ENCODE measurements at regions not wholly inside any gene's neighbourhood (a gene's known extent, or its start where the extent isn't known, plus 50 kb on each side); places are given as distances from the start of the nearest gene placed in this dataset.
"Not testable (repeated sequence)": the region's sequence is repeated elsewhere in the genome, so short reads cannot be mapped to it uniquely, and the experiment has no call there.

DNA sequence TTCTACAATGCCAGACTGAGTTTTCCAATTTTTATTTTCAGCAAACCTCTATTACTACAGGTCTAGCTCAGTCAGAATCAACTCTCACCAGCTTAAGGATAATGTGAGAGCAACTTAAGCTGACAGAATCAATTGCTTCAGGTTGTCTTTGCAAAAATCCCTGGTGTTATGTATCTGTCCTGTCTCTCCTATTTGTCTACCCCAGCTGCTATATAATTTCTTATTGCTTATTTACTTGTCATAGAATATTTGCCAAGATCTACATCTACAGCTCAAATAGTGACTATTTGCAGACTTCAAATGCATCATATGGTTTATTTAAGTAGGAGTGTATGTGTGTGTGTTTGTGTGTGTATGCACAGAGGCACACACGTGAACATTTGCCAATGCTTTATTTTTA lies 54.1 kb downstream of the FOXG1 start:
- no peak for DNase-seq (ENCODE audit: low read depth)

DNA sequence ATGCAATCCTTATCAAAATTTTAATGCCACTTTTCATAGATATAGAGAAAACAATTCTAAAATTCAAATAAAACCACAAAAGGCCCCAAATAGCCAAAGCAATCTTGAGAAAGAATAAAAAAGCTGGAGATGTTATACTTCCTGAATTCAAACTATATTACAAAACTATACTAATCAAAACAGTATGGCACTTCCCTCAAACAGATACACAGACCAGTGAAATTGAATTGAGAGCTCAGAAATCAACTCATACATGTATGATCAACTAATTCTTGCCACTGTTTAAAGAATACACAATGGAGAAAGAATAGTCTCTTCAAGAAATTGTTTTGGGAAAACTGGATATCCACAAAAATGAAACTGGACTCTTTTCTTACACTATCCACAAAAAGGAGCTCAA lies 55.4 kb downstream of the FOXG1 start:
- no peak for DNase-seq (ENCODE audit: low read depth)

DNA sequence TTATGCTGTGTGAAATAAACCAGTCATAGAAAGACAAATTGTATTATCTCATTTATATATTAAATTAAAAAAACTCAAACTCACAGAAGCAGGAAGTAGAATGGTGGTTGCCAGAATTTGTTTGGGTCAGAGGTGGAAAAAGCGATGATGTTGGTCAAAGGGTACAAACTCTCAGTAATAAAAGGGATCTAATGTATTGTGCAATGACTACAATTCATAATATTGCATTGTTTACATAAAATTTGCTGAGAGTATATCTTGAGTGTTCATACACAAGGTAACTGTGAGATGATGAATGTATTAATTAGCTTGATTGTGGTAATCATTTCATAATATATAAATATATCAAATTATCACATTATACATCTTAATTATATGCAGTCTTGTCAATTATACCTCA lies 56.7 kb downstream of the FOXG1 start:
- no peak for DNase-seq (ENCODE audit: low read depth)

DNA sequence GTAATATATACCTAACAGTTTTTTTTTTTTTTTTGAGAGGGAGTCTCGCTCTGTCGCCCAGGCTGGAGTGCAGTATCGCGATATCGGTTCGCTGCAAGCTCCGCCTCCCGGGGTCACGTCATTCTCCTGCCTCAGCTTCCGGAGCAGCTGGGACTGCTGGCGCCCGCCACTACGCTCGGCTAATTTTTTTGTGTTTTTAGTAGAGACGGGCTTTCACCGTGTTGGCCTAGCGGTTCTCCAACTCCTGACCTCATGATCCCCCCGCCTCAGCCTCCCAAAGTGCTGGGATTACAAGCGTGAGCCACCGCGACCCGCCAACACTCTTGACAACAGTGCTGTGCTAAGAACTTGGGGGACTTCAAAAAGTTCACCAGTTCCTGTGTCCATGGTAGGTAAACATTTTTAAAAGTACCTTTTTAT lies 63.5 kb downstream of the FOXG1 start:
- peak; percentile 23 for DNase-seq (ENCODE audit: low read depth)

DNA sequence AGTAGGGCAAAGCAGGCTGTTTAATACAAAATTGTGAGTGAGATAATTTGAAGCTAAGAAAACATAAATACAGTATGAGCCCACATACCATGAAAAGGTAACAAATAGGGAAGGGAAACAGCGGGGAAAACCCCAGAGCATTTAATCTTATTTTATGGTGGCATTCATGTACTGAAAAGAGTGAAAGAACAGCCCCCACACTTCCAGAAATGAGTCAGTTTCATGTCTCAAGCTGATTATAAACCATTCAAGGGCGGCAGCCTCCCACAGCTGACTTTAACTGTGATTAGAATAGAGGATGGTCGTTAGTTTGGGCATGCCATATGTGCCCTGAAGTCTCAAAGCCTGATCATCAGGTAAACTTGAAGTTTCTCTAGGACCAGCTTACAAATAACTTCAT lies 64.5 kb downstream of the FOXG1 start:
- peak; percentile 15 for DNase-seq (ENCODE audit: low read depth)

DNA sequence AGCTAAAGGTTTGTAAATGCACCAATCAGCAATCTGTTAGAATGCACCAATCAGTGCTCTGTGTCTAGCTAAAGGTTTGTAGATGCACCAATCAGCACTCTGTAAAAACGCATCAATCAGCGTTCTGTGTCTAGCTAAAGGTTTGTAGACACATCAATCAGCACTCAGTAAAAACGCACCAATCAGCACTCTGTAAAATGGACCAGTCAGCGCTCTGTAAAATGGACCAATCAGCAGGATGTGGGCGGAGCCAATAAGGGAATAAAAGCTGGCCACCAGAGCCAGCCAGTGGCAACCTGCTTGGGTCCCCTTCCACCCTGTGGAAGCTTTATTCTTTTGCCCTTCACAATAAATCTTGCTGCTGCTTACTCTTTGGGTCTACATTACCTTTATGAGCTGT lies 76.0 kb downstream of the FOXG1 start:
- not testable (repeated sequence) for DNase-seq (ENCODE audit: low read depth)

DNA sequence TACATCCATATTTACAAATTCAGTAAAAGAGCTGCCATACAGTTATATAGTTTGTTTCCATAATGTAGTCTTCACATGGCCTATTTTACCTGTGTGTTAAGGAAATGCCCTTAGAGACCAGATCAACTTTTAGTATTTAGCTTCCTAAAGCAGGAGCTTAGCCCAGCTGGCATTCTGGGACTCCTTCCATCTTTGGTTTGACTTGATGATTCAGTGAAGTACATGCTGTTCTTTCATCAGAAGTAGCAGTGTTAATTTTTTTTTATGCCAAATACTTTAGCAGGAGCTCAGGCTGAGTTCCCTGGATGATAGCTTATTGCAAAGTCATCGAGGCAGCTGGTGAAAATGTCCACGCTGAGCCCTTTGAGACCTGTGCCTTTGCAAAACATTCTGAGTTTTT lies 101.0 kb downstream of the FOXG1 start:
- peak; percentile 37 for DNase-seq (ENCODE audit: low read depth)

DNA sequence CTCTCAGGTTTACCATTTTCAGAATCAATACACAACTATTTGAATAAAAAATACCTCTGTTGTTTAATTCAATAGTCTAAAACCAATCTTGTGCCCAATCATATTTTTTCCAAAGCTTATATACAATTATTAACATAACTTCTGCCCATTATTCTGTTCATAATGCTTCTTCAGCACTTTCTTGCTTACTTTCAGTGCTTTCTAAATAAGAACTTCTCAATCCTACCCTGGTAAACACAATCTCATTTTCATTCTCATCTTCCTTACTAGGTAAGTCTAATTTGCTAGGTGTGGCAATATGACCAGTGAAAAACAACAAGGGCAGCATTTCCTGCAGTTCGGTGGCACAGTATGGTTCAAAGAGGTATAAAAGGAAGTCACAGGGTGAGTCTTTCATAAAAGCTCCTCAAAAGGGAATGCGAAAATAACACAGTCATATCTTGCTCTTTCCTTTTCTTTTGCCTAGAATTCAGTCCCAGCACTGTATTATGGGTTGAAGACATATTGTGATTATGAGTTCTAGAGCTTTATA lies 103.5 kb downstream of the FOXG1 start:
- no peak for DNase-seq (ENCODE audit: low read depth)

DNA sequence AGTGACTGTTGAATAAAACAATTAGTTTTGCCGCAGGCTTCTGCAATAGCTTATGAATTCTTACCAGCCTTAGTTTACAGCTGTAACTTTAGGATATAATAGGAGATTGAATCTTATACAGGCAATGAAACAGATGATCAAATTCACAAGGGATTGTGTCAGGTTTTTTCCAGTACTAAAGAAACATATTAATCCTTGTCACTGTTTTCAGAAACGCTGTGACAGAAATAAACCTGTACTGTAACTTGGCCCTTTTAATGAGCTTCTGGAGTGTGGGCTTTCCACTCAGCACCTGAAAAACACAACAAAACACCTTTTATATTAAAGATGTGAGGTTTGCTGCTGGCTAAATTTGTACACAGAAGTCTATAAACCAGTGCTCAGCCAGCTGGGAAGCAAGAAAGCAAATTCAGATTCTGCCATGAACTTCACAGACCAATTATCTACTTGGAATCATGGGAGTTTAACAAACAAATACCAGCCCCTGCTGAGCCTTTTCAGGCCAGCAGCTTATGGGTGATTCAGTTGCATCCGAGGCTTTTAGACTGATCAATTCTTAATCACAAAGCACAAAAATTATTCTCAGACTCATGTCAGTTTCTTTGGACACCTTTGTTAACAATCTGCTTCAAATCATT lies 109.5 kb downstream of the FOXG1 start:
- DNase-seq (ENCODE audit: low read depth): no peak

DNA sequence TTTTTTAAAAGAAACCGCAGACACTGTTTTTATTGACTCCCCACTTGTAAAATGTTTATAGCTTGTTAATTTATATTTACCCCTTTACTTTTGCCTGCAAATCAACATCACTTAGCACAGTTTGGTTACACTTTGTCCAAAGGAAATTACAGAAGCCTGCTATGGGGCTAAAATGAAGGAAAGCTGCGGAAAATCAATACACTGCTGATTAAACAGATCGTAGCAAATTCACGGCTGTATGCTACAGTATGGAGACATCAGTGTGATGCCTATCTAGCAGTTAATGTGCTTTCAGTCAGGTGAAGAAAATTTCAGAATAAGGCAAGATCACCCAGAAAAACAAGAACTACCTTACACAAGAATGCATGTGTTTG lies 110.0 kb downstream of the FOXG1 start:
- no peak for DNase-seq (ENCODE audit: low read depth)

DNA sequence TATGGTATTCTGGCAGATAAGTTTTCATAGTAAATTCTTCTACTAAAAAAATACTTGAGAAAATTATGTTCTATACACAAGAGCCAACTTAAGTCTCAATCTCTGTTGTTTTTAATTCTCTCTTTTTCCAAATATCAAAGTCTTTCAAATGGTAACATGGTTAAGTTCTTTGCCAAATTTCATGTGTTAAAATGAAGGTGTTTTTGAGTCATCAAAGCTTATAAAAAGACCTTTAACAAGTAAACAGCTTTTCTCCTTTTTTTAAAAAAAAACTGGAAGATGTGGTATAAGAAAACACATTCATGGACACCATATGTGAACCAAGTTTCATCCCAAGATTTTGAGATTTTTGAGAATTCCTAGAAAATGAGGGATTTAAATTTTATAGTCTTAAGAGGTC lies 111.3 kb downstream of the FOXG1 start:
- DNase-seq (ENCODE audit: low read depth): no peak

DNA sequence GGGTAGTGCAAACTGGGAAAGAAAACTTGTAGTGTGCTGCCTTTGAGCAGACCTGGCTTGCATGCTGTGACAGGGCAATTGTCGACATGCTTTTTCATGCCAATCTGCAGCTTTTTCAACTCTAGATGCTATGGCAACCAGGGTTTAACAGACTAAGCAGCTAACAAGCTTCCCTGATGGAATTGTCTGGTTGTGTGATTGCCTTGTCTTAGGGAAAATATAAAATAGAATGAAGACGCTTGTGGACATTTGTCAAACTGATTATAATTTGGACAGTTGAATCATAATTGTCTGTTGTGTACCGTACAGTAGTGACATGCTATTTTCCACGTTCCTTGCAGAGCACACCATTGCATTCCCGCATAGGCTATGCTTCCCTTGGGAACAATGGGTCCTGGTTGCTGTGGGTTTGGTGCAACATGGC lies 113.0 kb downstream of the FOXG1 start:
- no peak for DNase-seq (ENCODE audit: low read depth)

DNA sequence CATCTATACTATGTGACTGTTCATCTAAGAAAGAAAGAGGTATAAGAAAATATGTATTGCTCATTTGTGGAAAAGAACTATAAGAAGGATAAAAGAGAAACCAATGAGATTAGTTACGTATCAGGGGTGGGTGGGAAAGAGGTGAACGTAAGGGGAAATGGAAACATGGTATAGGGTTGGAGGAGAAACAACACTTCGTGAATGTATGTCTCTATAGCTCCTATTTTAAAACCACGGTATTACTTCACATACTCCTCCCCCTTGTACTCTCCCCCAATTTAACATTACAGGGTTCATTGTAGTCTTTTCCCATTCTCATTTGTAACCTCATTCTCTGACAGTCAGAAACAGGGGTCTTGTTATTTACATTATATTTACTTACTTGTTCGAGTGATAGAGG lies 120.4 kb downstream of the FOXG1 start:
- DNase-seq (ENCODE audit: low read depth): no peak

DNA sequence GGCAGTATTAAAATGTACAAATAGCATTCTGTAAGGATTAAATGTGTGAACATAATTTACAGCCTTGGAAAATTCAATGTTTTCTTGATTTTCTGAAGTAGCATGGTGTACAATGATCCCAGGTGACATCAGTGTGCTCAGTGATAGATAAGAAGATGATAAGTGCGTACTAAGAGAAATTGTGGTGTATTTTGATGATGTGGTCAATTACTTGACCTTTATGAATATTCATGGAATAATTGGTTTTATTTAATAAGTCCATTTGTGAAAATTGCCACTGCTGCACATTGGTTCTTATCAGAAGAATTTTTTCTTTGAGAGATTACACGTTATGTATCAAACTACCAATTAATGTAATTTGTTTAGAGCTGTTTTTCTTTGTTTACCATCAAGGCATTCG lies 128.8 kb downstream of the FOXG1 start:
- no peak for DNase-seq (ENCODE audit: low read depth)

DNA sequence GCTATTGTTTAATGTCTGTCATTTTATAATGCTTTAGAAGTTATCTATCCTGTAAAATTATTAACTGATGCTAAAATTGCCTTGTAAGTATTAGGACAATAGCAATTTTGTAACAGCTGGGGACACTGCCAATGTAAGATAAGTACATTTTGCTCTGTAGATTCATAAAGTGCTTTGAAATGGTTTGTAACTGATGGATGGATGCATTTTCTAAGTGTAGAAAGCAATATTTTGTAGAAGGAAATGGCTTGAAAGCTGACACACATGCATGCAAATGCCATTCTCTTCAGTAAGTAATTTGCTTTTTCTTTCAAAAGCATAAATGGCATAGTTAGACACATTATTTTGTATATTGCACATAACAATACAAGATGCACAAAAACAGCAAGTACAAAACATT lies 129.8 kb downstream of the FOXG1 start:
- no peak for DNase-seq (ENCODE audit: low read depth)

DNA sequence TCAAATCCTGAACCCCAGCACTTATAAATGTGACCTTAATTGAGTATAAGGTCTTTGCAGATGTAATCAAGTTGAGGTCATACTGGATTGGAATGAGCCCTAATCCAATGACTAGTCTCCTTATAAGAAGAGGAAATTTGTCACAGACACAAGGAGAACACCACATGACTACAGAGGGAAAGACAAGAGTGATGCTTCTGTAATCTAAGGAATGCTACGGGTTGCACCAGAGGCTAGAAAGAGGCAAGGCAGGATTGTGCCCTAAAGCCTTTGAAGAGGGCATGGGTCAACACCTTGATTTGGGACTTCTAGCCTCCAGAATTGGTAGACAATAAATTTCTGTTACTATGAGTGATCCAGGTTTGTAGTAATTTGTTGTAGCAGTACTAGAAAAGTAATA lies 135.0 kb downstream of the FOXG1 start:
- DNase-seq (ENCODE audit: low read depth): no peak

DNA sequence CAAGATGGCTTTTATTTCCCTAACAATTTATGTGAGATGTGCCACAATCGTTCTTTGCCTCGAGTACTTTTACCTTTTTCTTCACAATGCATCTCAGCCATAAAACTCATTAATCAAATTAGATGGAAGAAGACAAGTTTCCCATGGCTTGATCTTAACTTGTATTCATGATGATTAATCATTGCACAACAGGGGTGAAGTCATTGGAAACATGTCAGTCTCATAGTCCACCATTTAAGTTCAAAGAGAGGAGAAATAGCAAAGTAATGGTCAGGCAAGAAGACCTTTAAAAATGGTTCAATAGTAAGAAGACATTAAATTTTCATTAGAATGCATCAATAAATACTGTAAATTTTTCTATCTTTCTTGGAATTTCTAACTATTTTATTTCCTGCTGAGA lies 136.3 kb downstream of the FOXG1 start:
- DNase-seq (ENCODE audit: low read depth): no peak

DNA sequence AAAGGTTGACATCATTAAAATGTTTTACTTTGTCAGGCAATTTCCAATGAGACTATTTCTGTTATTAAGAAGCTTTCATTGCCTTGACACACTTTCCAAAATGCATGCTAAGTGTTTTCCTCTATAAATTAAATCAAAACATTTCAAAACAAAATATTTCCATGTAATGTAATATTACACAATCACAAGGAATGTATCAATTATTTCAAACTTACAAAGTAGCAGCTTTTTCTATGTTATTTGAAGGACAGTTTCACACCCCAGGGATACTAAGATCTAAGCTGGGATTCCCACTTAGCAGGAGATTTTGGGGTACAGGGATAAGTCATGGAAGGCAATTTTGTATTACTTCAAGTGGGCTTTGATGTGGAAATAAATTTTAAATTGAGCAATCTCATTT lies 144.9 kb downstream of the FOXG1 start:
- no peak for DNase-seq (ENCODE audit: low read depth)

DNA sequence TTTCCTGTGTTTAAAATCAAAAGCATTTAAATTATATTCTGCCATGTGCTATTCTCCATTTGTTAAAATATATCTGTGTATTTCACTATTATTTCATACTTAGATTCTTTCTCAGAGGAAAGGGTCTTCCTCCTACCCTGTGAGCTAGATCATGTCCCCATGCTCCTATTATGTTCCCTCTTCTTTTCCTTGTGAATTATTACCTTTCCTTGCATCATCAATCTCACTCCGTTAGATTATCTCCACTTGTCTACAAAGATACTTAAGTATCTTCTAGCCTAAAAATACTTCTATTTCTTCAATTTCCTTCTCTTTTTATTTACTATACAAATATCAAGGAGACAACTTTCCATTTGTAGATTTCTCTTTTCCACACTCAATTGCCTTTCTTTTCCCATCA lies 146.5 kb downstream of the FOXG1 start:
- DNase-seq (ENCODE audit: low read depth): no peak

DNA sequence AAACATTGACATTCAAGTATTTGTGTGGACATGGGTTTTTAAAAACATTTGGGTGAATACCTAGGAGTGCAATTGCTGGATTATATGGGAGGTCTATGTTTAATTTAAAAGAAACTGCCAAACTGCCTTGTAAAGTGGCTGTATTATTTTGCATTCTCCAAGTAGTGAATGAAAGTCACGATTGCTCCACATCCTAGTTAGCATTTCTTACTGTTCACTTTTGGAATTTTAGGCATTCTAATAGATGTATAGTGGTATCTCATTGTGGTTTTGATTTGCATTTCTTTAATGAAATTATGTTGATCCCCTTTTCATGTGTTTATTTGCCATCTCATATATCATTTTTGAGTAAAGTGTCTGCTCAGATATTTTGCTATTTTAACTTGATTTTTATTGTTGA lies 159.5 kb downstream of the FOXG1 start:
- peak; percentile 7 for DNase-seq (ENCODE audit: low read depth)

DNA sequence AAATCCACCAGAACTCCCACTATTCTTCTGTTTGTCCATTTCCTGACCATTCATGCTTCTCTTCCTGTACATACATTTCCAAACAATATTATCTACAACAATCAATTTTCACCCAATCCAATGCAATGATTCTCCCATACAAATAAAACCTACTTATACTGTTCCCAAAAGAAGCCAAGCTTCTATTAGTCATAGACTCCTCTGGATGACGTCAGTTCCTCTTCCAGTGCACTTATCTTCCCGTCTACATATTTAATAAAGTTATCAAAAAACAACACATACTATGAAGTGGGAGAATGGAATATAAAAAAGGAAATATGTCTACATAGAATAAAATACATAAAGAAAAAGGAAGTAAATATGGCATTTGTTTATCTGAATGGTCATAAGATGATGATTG lies 165.4 kb downstream of the FOXG1 start:
- DNase-seq (ENCODE audit: low read depth): no peak

DNA sequence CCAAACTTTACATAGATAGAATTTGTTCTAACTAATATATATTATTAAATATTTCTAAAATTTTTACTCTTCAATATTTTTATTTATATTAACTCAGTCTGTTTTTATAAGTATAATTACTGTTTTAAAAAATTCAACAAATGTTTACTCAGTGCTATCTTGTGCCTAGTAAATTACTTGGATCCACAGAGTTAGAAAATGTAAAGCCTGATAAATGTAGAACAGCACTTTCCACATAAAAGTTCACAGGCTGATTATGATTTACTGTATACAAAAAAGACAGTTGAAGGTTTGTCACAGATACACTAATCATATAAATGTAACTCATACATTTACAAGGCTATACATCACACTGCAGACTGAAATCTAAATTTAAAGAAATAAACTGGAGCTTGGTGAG lies 170.0 kb downstream of the FOXG1 start:
- DNase-seq (ENCODE audit: low read depth): no peak

DNA sequence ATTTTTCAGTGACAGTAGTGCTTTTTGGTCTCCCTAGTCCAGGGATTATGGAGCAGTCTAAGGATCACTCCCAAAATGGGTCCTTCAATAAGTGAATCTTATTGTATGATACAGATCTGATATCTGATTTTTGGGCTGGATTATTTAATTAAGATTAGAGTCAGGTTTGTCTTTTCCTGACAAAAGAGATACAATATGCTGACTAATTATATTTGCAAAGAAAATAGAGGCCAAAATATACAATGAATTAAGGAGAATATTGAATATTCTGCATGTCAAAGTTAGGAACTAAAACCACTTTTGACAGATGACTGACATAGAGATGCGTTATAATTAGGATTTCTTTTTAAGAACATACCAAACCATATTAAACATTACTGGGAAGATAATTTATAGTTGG lies 175.2 kb downstream of the FOXG1 start:
- no peak for DNase-seq (ENCODE audit: low read depth)

DNA sequence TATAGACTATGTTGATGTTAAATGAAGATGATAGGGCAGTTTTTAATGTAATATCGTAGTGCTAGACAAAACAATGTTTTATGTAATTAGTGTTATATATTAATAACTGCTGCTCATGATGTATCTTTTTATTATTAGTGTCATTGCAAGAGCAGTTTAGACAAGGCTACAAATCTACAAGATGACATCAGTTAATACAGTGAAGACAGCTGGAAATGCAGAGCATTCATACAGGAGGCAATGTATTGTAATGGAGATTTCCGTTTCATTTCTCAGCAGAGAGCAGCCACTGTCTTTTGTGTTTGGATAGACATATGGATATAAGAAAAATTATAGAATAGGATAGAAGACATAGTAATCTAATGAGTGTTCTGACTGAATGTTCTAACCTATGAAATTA lies 178.0 kb downstream of the FOXG1 start:
- no peak for DNase-seq (ENCODE audit: low read depth)

DNA sequence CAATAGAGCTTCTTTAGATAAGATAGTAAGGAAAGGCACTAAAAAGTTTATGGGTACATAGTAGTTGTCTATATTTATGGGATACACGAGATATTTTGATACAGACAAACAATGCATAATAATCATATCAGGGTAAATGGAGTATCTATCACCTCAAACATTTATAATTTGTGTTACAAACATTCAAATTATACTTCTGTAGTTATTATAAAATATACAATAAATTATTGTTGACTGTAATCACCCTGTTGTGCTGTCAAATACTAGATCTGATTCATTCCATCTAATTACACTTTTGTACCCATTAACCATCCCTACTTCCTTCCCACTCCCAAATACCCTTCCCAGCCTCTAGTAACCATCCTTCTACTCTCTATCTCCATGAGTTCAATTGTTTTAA lies 179.7 kb downstream of the FOXG1 start:
- DNase-seq (ENCODE audit: low read depth): no peak

Measured in amniotic epithelial cell (primary cell).